ENCODE measurements at regions not wholly inside any gene's neighbourhood (a gene's known extent, or its start where the extent isn't known, plus 50 kb on each side); places are given as distances from the start of the nearest gene placed in this dataset.
"Not testable (repeated sequence)": the region's sequence is repeated elsewhere in the genome, so short reads cannot be mapped to it uniquely, and the experiment has no call there.

GRCh38 chr6:9252799-9253198 lies 817.5 kb upstream of the SLC35B3 start:
- DNase-seq = no peak

- DNase-seq = peak; percentile 34
Measured at GRCh38 chr6:9250852-9251251, 815.5 kb upstream of the SLC35B3 start.

- DNase-seq = no peak
Measured at GRCh38 chr6:9248133-9248532, 812.8 kb upstream of the SLC35B3 start.

DNA sequence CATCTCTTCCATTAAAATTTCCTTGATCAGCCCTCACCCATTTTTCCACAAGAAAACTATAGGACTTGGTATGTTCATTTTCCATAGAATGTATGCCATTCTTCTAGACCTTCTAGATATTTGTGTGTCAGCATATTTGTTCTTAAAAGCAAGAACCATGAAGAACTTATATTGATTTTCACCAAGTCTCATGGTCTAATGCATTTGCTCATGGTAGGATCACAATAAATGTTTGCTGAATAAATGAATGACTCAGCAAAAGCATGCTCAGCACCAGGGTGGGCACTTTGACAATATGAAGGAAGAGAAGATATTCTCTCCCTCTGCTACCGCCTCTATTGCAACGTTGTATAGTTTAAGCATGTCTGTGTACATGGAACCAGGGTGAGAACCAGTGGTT lies 805.5 kb upstream of the SLC35B3 start:
- DNase-seq = no peak

DNA sequence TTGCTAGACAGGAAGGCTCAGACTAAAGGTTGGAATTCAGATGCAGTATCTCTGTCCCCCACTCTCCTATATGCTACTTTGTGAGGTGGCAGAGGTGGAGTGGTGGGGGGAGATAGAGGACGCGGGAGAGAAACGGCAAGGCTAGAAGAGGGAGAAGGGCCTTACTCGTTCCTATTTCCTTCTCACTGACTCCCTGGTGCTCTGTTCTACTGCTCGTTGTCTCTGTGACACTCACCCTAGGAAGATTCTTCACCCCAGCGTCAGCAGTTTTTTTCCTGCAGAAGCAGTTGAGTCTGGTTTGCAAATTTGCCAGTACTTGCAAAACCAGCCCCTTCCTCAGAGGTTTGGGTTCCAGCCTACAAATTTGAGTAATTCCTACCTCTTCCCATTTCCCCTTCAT lies 801.1 kb upstream of the SLC35B3 start:
- no peak for DNase-seq

DNA sequence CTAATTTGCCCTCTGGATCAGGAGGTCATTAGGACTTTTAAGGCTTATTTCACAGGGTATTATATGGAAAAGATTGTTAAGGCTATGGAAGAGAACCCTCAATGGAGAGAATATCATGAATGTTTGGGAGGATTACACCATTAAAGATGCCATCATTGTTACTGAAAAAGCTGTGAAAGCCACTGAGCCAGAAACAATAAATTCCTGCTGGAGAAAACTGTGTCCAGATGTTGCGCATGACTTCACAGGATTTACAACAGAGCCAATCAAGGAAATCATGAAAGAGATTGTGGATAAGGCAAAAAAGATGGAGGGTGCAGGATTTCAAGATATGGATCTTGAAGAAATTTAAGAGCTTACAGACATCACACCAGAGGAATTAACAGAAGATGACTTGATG lies 798.3 kb upstream of the SLC35B3 start:
- no peak for DNase-seq

GRCh38 chr6:9233226-9233625 lies 797.9 kb upstream of the SLC35B3 start:
- no peak for DNase-seq

DNA sequence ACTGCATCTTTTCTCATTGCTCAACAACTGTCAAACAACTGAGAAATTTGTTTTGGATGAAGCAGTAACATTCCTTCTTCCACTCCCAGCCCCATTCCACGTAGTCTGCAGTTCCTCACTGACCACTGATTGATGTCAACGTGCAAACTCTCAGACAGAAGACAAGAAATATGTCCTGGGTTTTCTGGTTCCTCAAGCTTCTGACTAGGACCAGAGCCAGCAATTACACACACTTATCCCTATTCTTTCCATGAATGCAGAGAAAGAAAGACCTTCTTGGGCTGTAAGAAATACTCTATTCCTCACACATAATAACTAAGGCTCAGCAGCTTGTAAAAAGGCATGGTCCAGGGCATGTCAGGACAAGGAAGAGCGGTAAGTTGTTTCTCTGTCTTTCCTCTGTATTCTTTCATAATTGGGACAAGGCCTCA lies 790.1 kb upstream of the SLC35B3 start:
- DNase-seq = peak; percentile 42

DNA sequence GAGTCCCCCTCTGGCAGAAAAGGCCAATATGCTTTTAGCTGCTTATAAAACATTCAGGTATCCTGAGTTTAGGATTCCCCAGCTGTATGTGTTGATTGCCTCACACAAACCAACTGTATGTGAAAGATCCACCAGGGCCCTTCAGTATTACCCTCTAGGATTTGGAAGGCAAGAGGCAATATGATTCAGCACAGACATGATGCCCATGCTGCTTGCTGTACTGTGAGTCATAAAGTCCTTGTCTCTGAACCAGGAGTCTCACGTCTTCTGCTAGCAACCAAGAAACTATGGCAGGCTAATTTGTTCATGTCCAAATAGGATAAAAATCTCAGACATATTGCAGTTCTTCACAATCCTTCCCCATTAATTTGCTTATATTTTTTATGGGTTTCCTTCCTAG lies 789.2 kb upstream of the SLC35B3 start:
- no peak for DNase-seq

GRCh38 chr6:9213717-9214116 lies 778.4 kb upstream of the SLC35B3 start:
- not testable (repeated sequence) for DNase-seq

DNA sequence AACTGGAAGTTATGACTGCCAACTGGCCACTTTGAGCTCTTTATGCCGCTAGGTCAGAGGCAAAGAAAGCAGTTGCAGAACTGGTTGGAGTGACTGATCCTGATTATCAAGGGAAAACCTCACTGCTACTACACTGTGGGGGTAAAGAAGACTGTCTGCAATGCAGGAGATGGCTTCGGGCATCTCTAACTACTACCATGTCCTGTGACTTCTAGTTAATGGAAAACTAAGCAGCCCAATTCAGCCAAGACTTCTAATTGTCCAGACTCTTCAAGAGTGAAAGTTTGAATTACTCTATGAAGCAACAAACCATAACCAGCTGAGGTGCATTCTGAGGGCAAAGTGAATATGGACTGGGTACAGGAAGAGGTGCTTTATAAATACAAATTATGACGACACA lies 773.6 kb upstream of the SLC35B3 start:
- no peak for DNase-seq

GRCh38 chr6:9205645-9206044 lies 770.3 kb upstream of the SLC35B3 start:
- DNase-seq = peak; percentile 12

- DNase-seq = peak; percentile 74
Measured at GRCh38 chr6:9204171-9204570, 768.8 kb upstream of the SLC35B3 start.

- DNase-seq = no peak
Measured at GRCh38 chr6:9200712-9201111, 765.4 kb upstream of the SLC35B3 start.

GRCh38 chr6:9197726-9198125 lies 762.4 kb upstream of the SLC35B3 start:
- no peak for DNase-seq

- no peak for DNase-seq
Measured at GRCh38 chr6:9195322-9195721, 760.0 kb upstream of the SLC35B3 start.

- DNase-seq = no peak
Measured at GRCh38 chr6:9192405-9192909, 757.1 kb upstream of the SLC35B3 start.

GRCh38 chr6:9186148-9186547 lies 750.8 kb upstream of the SLC35B3 start:
- no peak for DNase-seq

DNA sequence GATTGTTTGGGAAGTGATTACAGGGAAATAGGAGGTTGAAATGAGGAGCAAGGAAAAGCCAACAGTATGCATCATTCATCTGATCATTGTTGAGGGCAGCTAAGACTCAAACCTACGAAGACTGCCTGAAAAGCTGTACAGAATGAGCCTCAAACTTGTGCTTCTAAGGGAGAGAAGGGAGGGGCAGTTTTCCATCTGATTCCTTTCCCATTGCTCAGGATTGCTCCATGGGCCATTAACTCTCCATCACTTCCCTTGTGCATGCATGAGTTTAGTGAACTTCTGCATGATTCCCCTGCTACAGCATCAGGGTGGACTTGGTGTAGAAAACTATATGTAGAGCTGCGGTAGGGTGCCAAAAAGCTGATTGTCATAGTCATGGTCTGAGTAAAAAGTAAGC lies 742.7 kb upstream of the SLC35B3 start:
- DNase-seq = no peak

DNA sequence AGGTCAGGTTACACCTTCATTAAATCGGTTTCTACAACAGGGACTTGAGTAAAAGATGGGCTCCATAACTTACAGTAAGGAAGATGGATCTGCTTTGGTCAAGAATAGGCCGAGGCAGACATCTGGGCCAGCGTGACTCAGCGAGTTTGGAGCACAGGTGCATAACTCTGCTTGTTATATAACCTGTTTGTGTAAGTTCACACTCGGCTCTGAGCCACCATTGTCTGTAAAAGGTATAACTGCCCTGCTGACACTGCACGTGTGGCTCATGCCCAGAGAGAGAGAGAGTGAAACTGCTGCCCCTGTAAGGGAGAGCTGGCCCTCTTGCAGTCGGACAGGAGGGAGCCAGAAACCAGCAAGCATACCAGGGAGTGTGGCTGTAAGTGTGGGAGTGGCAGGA lies 737.9 kb upstream of the SLC35B3 start:
- DNase-seq = no peak

DNA sequence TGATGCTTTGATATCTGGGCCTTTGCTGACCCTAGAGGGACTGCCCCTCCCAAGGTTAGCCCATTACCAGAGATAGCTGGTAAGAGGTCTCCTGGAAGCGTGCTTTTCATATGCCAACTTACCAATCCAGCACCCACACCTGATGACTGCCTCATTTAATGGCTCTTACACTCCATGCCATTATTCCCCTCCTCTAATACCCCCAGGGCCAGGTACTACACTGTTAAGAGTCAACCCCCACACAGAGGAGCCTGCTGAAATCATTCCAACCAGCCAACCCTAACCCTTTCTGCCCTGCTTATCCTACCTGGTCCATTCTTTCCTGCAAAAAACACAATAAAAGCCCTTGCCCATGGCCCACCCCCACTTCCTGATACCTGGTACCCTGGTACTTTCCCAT lies 736.8 kb upstream of the SLC35B3 start:
- no peak for DNase-seq

GRCh38 chr6:9168669-9169068 lies 733.3 kb upstream of the SLC35B3 start:
- DNase-seq = no peak

GRCh38 chr6:9161731-9162130 lies 726.4 kb upstream of the SLC35B3 start:
- DNase-seq = no peak

GRCh38 chr6:9159051-9159450 lies 723.7 kb upstream of the SLC35B3 start:
- no peak for DNase-seq

- no peak for DNase-seq
Measured at GRCh38 chr6:9155836-9156235, 720.5 kb upstream of the SLC35B3 start.

DNA sequence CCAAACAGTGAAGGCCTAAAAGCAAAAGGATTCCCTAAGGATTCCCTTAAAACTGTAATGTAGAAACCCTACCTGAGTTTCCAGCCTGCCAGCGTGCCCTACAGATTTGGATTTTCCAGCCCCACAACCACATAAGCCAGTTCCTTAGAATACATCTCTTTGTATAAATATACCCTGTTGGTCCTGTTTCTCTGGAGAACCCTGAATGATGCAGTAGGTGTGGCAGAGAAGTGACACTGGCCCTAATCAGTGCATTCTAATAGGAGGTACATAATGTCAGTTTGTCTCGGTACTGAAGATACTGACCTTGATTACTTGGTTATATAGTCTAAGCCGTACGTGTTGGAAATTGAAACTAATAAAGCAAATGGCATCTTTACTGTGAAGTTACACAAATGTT lies 707.8 kb upstream of the SLC35B3 start:
- no peak for DNase-seq

Measured in fibroblast of skin of scalp (primary cell).